CD1c-positive myeloid dendritic cell (primary cell): ENCODE measurements at regions not wholly inside any gene's neighbourhood (a gene's known extent, or its start where the extent isn't known, plus 50 kb on each side); places are given as distances from the start of the nearest gene placed in this dataset.

ENCODE experiments used
- DNase-seq: peaks from one replicate; pipeline ENCODE4 v3.0.0-alpha.2; 2016; ENCODE audit errors: extremely low spot score

DNA sequence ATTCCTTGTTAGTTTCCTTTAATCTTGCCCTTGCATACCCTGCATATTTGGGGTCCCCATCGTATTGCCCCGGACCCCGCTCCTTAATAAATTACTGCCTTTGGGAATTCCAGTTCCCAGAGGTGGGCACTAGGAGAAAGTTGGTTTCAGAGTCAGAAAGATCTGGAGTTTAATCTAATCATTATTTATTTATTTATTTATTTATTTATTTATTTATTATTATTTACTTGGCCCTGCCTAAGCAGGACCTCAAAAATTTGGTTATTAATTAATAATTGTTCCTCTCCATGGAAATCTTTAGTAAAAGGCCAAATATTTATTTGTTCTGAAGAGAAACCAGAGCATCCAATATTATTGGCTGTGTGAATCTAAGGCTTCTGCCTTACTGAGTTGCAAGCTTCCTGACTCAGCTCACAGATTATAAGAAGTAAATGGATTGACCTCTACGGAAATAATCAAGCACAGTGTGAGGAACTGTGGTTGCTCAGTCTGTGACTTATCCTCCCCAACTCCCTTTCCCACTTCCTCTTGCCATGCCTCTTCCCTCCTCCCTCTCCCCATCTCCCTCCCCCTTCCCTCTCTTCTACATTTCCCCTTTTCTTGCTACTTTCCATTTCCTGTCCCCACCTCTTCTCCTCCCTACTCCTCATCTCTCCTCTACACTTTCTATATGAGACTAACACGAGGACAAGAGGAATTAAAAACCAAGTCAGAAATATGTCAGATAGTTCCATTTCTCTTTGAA lies 61.5 kb upstream of the AP1S2 start:
- peak; percentile 58 for DNase-seq

DNA sequence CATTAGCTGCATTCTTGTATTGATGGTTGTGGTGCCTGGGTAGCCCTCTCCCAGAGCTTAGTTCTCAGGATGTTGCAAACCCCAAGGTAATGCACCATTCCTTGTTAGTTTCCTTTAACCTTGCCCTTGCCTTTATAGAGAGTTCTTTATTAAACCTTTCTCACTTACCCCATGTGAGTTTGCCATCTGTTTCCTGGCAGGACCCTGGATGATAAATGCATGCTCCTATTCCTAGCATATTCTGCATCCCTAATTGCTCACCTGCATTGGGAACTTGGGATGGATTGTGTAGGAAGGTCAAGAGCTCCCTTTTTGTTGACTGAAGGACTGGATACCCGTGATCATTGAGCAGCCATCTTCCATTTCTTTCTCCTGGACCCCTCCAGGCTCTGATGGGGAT lies 59.9 kb upstream of the AP1S2 start:
- no peak for DNase-seq

DNA sequence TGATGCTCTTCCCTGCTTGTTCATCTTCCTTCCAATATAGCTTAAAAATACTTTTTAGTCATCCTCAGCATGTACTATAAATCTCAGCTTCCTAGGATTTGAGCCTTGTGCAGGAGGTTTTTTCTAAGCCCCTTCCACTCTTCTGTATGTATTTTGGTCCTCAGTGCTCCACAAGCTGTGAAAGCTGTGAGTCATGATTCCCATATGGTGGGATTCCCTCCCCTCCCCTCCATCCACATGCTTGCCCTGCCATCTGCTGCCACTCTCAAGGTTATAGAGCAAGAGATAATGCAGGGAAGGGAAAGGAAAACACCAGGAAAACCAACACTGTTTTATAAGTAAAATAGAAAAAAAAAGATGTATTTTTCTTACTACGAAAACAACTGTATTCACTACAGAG lies 58.5 kb upstream of the AP1S2 start:
- DNase-seq, result no peak

DNA sequence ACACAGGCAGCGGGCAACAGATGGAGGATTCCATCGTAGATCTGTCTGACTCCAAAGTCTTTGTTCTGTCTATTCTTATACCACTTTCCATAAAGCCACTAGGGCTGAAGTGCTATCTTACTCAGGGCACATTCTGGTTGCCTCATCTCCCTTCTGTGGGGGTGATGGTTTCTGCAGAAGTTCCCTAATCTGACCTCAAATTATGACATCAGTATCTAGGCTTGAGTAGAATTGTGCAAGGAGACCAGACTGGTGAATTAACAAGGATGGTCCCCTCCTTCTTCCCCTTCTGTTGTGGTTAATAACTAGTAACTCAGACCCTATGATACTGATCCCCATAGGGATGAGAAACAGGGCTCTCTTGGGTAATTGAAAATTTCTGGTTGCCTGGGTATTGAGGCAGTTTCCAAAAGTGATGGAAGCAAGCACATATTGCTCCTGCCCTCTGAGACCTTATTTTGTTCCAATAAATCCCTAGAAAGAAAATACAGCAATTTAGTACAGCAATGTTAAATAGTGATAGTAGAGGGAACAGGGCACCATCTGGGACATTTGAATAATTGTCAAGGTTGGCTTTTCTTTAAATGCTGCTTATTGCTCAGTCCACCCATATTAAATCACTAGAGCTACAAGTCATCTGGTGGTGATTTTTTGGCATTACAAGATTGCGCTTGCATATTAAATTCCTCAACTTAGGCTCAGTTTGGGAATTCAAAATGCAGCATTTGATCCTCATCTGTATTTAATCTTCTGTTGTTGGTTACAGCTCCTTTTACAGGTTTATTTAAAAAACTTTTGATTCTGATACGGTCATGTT lies 57.3 kb upstream of the AP1S2 start:
- peak; percentile 87 for DNase-seq

DNA sequence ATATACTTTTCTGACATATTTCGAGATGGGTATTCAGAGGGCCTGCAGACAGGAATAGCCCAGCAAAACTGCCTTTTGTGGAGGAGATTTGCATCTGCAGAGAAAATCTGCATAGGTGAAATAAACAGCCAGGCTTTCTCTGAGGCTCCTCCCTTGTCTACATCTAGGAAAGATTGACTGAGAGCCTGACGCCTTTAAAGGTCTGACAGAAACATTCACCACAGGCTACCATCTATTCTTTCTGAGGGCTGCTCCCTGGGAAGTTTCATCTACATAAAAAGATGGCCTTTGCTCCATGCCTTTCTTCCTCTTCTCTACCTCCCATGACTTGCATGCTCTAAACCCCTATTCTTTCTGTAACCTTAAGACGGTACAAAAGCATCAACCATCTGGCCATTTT lies 55.0 kb upstream of the AP1S2 start:
- no peak for DNase-seq

DNA sequence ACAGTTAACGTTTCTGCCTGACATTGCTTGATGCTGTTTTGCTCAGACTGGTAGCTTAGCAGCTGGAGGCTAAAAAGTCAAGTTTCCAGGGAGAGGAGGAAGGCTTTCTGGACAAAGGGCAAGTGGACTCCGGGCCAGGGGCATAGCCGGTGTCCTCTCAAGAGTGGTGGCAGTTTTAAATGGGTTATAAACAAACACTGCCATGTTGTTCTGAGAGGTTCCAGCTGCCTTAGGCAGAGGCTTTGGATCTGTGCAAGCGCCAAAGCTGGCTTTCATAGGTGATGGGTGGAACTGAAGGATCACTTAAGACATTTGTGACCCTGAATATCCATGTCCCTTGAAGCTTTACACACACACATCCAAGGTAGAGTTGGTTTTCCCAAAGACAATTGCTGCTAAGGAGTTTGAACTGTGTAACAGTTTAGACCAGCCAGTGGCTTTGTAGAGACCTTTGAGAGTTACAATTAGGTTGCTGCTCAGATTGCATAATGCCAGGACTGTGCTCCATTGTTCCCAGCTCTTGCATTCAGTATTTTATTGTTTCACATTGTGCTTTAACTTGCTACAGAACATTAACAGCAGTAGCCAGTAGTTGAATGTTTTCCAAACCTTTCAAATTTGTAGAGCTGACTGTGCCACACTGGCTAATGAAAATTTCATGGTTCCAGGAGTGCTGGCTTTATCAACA lies 54.1 kb upstream of the AP1S2 start:
- no peak for DNase-seq

GRCh38 chrX:15906041-15906943 lies 51.7 kb upstream of the AP1S2 start:
- DNase-seq, result no peak
